Ovary (tissue), 3 donors: ENCODE measurements at regions not wholly inside any gene's neighbourhood (a gene's known extent, or its start where the extent isn't known, plus 50 kb on each side); places are given as distances from the start of the nearest gene placed in this dataset.

ENCODE experiments used
- CTCF ChIP-seq, 3 donors: fragments of 450-650 bp in 2 of 3; fragments of 200-600 bp in 1 of 3; IDR thresholded peaks; one replicate each; pipeline versions ENCODE4 v1.5.1 to v1.8.0; 2016 to 2022; ENCODE audit warnings: antibody characterized with exemption in 3 of 3, mild to moderate bottlenecking in 1 of 3
- EP300 ChIP-seq: sonication (generic); formaldehyde crosslinking; IDR thresholded peaks from one replicate; pipeline ENCODE4 v1.6.1; 2017; ENCODE audit warnings: antibody characterized with exemption
- POLR2A ChIP-seq: fragments of 450-650 bp; IDR thresholded peaks from one replicate; pipeline ENCODE4 v1.6.1; 2017; ENCODE audit warnings: antibody characterized with exemption, mild to moderate bottlenecking, moderate library complexity
- donor health status: DM: no; HTN: no; CAD: no.

GRCh38 chr13:107812014-107812412 is 403.3 kb downstream of the LIG4 start:
- TF ChIP-seq POLR2A (no peak), CTCF (IDR thresholded peaks at IDR 0.05) (no peak), EP300 (no peak)
